Pulmonary artery endothelial cell (primary cell): ENCODE measurements at regions not wholly inside any gene's neighbourhood (a gene's known extent, or its start where the extent isn't known, plus 50 kb on each side); places are given as distances from the start of the nearest gene placed in this dataset.
"Not testable (repeated sequence)": the region's sequence is repeated elsewhere in the genome, so short reads cannot be mapped to it uniquely, and the experiment has no call there.

Experiments used
- DNase-seq: peaks from one replicate; pipeline ENCODE4 v3.0.0-alpha.2; 2011; ENCODE audit warnings: low read depth, low spot score

- DNase-seq = no peak
Observed at GRCh38 chr1:182229921-182230491, 161.6 kb downstream of the GLUL start.

GRCh38 chr1:182229451-182229850 is 162.1 kb downstream of the GLUL start:
- no peak for DNase-seq

- no peak for DNase-seq
Observed at GRCh38 chr1:182227864-182228547, 163.6 kb downstream of the GLUL start.

- DNase-seq = no peak
Observed at GRCh38 chr1:182226618-182227017, 165.0 kb downstream of the GLUL start.

GRCh38 chr1:182225755-182226154 is 164.2 kb upstream of the ZNF648 start:
- DNase-seq = not testable (repeated sequence)

GRCh38 chr1:182221990-182222389 is 160.5 kb upstream of the ZNF648 start:
- not testable (repeated sequence) for DNase-seq

GRCh38 chr1:182221367-182221766 is 159.9 kb upstream of the ZNF648 start:
- not testable (repeated sequence) for DNase-seq

GRCh38 chr1:182217967-182218366 is 156.5 kb upstream of the ZNF648 start:
- no peak for DNase-seq

- DNase-seq = no peak
Observed at GRCh38 chr1:182217071-182217470, 155.6 kb upstream of the ZNF648 start.

GRCh38 chr1:182215764-182216163 is 154.3 kb upstream of the ZNF648 start:
- DNase-seq = no peak

- no peak for DNase-seq
Observed at GRCh38 chr1:182213163-182213562, 151.7 kb upstream of the ZNF648 start.

- DNase-seq = no peak
Observed at GRCh38 chr1:182211386-182211785, 149.9 kb upstream of the ZNF648 start.

- no peak for DNase-seq
Observed at GRCh38 chr1:182210417-182210816, 148.9 kb upstream of the ZNF648 start.

- no peak for DNase-seq
Observed at GRCh38 chr1:182207300-182207699, 145.8 kb upstream of the ZNF648 start.

- no peak for DNase-seq
Observed at GRCh38 chr1:182206626-182207239, 145.2 kb upstream of the ZNF648 start.

GRCh38 chr1:182205351-182206022 is 144.0 kb upstream of the ZNF648 start:
- DNase-seq = no peak

GRCh38 chr1:182203191-182203875 is 141.8 kb upstream of the ZNF648 start:
- DNase-seq = no peak

GRCh38 chr1:182201490-182201889 is 140.0 kb upstream of the ZNF648 start:
- DNase-seq = not testable (repeated sequence)

- DNase-seq = no peak
Observed at GRCh38 chr1:182200025-182200812, 138.7 kb upstream of the ZNF648 start.

- DNase-seq = no peak
Observed at GRCh38 chr1:182198006-182198605, 136.6 kb upstream of the ZNF648 start.
